ENCODE measurements at regions not wholly inside any gene's neighbourhood (a gene's known extent, or its start where the extent isn't known, plus 50 kb on each side); places are given as distances from the start of the nearest gene placed in this dataset.

- Histone ChIP-seq H3K9ac (replicated peaks in 1 of 4; ENCODE audit: extremely low read depth in 1 of 4, low read depth in 3 of 4, low read length in 3 of 4) (no peak overlapping the region), H2BK120ac (replicated peaks; ENCODE audit: low read depth, low read length) (no peak overlapping the region), H3K79me2 (ENCODE audit: control insufficient read depth in 1 of 2, insufficient read depth in 2 of 2, low read length in 2 of 2) (no peaks in the 10 kb centered on the region), H2BK12ac (ENCODE audit: low read depth, low read length) (no peak overlapping the region), H3K4me1 (replicated peaks in 1 of 4; ENCODE audit: control insufficient read depth in 3 of 4, insufficient read depth in 4 of 4, low read length in 3 of 4) (peaks cover 0 to 14% (median 2%) of the 10 kb centered on the region in 4 experiments; a peak in 2 of 7 replicates), H2AFZ (ENCODE audit: low read length) (no peak overlapping the region), H3K9me3 (ENCODE audit: insufficient read depth in 2 of 2, low read depth in 1 of 2, low read length in 1 of 2) (no peaks in the 10 kb centered on the region), H3K23me2 (ENCODE audit: low read depth, low read length) (no peaks in the 10 kb centered on the region), H3K14ac (ENCODE audit: insufficient read length) (no peak overlapping the region), H3K79me1 (ENCODE audit: low read depth, low read length) (no peaks in the 10 kb centered on the region), H2BK5ac (ENCODE audit: low read depth, low read length) (no peak overlapping the region), H2BK15ac (ENCODE audit: low read length) (no peak overlapping the region), H4K20me1 (replicated peaks in 1 of 2; ENCODE audit: control insufficient read depth in 1 of 2, insufficient read depth in 2 of 2, low read length in 2 of 2) (no peaks in the 10 kb centered on the region), H4K91ac (replicated peaks; ENCODE audit: insufficient read length, low read length) (no peak overlapping the region), H3K23ac (ENCODE audit: insufficient read length) (no peak overlapping the region), H2AK5ac (ENCODE audit: low read depth, low read length) (no peak overlapping the region), H2BK20ac (ENCODE audit: low read length) (no peak overlapping the region), H3K27me3 (replicated peaks in 1 of 4; ENCODE audit: control insufficient read depth in 3 of 4, extremely low read depth in 1 of 4, insufficient read depth in 3 of 4, low read length in 3 of 4) (no peaks in the 10 kb centered on the region), H4K5ac (ENCODE audit: insufficient read length, low read depth, low read length) (peak overlapping the region; percentile 92), H3K36me3 (ENCODE audit: control insufficient read depth in 2 of 4, insufficient read depth in 4 of 4, low read length in 3 of 4) (no peaks in the 10 kb centered on the region), H4K8ac (ENCODE audit: extremely low read depth, insufficient read depth, low read length) (no peak overlapping the region), H3K4ac (replicated peaks; ENCODE audit: insufficient read length, low read depth, low read length) (no peak overlapping the region), H3K27ac (ENCODE audit: low read depth, low read length) (no peak overlapping the region), H3K4me3 (ENCODE audit: extremely low read depth in 1 of 4, insufficient read depth in 2 of 4, low read depth in 3 of 4, low read length in 4 of 4) (no peak overlapping the region), H3K4me2 (ENCODE audit: insufficient read depth in 1 of 2, low read depth in 2 of 2, low read length in 2 of 2) (peak overlapping the region in 1 of 2 experiments; percentile 24; a peak in 1 of 4 replicates), H3K56ac (replicated peaks; ENCODE audit: insufficient read length, low read depth, low read length) (no peak overlapping the region), H3K18ac (ENCODE audit: extremely low read depth, low read length) (no peak overlapping the region)
- peak in 1 of 2 experiments; percentile 9 for DNase-seq (ENCODE audit: low read depth in 1 of 2, low spot score in 2 of 2)
- 43% methylated on average over 1 of the region's 1 CpG; no CpG with 5 or more reads in 1 of the 2 experiments for WGBS, 2 experiments (ENCODE audit: extremely low coverage in 1 of 2, insufficient coverage in 1 of 2, insufficient read length in 1 of 2, insufficient replicate concordance in 2 of 2, low coverage in 1 of 2, low lambda C conversion rate in 2 of 2, missing lambda C conversion rate in 1 of 2)
- ChIA-PET CTCF (ENCODE audit: partially characterized antibody) (interaction anchor here (0.7 to 1.6 kb wide), 2 partner anchors 208 to 820 kb away, joined by 3 to 5 read pairs; no protein-coding TSS in a partner anchor), POLR2A (ENCODE audit: partially characterized antibody) (no interaction called here)
- FAIRE-seq: peak; percentile 76
- TF ChIP-seq RFX5 (IDR thresholded peaks at IDR 0.05; ENCODE audit: borderline replicate concordance, low read depth, low read length): no peak
- TF ChIP-seq, protein P1, sequence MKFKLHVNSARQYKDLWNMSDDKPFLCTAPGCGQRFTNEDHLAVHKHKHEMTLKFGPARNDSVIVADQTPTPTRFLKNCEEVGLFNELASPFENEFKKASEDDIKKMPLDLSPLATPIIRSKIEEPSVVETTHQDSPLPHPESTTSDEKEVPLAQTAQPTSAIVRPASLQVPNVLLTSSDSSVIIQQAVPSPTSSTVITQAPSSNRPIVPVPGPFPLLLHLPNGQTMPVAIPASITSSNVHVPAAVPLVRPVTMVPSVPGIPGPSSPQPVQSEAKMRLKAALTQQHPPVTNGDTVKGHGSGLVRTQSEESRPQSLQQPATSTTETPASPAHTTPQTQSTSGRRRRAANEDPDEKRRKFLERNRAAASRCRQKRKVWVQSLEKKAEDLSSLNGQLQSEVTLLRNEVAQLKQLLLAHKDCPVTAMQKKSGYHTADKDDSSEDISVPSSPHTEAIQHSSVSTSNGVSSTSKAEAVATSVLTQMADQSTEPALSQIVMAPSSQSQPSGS (IDR thresholded peaks at IDR 0.05; ENCODE audit: low read length): no peak
- peak; percentile 66 for TF ChIP-seq POU5F1 (IDR thresholded peaks at IDR 0.05; ENCODE audit: low read depth, low read length)
- peak; percentile 74 for TF ChIP-seq NANOG (IDR thresholded peaks at IDR 0.05; ENCODE audit: insufficient read depth, low read depth, low read length, poor library complexity, severe bottlenecking)
- TF ChIP-seq POLR2AphosphoS5 (IDR thresholded peaks at IDR 0.05; ENCODE audit: low read depth, low read length): no peak
- no peak for TF ChIP-seq CHD2 (IDR thresholded peaks at IDR 0.05; ENCODE audit: low read length)
- TF ChIP-seq BCL11A (IDR thresholded peaks at IDR 0.05; ENCODE audit: low read depth in 2 of 2, low read length in 2 of 2): peak in 1 of 2 experiments; percentile 33
- no peak for TF ChIP-seq BACH1 (IDR thresholded peaks at IDR 0.05; ENCODE audit: low read length)
- TF ChIP-seq RAD21 (IDR thresholded peaks at IDR 0.05 in 1 of 2, conservative IDR thresholded peaks at IDR 0.05 in 1 of 2; ENCODE audit: low read depth in 2 of 2, low read length in 2 of 2): peak in 1 of 2 experiments; percentile 9; a peak in 1 of 4 replicates
- TF ChIP-seq TEAD4 (IDR thresholded peaks at IDR 0.05; ENCODE audit: low read depth, low read length): no peak
- TF ChIP-seq MAFK (IDR thresholded peaks at IDR 0.05; ENCODE audit: low read depth, low read length): no peak
- TF ChIP-seq USF2 (IDR thresholded peaks at IDR 0.05; ENCODE audit: low read length): no peak
Observed at GRCh38 chr4:159950707-159951106, 847.8 kb downstream of the RAPGEF2 start.

Data from H1 (cell line).